ENCODE measurements at regions not wholly inside any gene's neighbourhood (a gene's known extent, or its start where the extent isn't known, plus 50 kb on each side); places are given as distances from the start of the nearest gene placed in this dataset.

GRCh38 chr7:41060796-41061195 lies 642.1 kb downstream of the INHBA start (continued):
- TF ChIP-seq SRF (IDR thresholded peaks at IDR 0.05; ENCODE audit: low read depth, low read length) (no peak), SP1 (IDR thresholded peaks at IDR 0.05; ENCODE audit: low read depth, low read length) (no peak), EZH2 (IDR thresholded peaks at IDR 0.05; ENCODE audit: low read depth, low read length, severe bottlenecking) (no peak), BRCA1 (IDR thresholded peaks at IDR 0.05; ENCODE audit: low read depth, low read length) (no peak), KDM1A (IDR thresholded peaks at IDR 0.05; ENCODE audit: borderline replicate concordance, low read length) (no peak)
